HEK293 (cell line): ENCODE measurements at regions not wholly inside any gene's neighbourhood (a gene's known extent, or its start where the extent isn't known, plus 50 kb on each side); places are given as distances from the start of the nearest gene placed in this dataset.

Experiments used
- CTCF ChIA-PET: fragments of 350-600 bp; formaldehyde crosslinking; extraction: SDS; loops from one replicate; lab custom pipeline; 2021; ENCODE audit warnings: antibody characterized with exemption; lab: Yijun Ruan, JAX
- POLR2A ChIA-PET: fragments of 300-600 bp; formaldehyde crosslinking; extraction: SDS; loops from one replicate; lab custom pipeline; 2020; ENCODE audit warnings: antibody characterized with exemption, inconsistent platforms; lab: Yijun Ruan, JAX
- H3K27ac ChIP-seq: fragments of 200-500 bp; sonication (Bioruptor generic); 2 replicates; pipeline ENCODE4 v1.5.1; 2014; ENCODE audit warnings: low read depth, low read length, control low read depth, inconsistent platforms; ENCODE audit errors: extremely low read depth
- H3K36me3 ChIP-seq, 2 experiments: fragments of 200-500 bp in 1 of 2; sonication (Bioruptor generic) in 1 of 2; 1 replicate in 1 of 2; 2 replicates in 1 of 2; pipeline ENCODE4 v1.5.1; 2014 to 2017; ENCODE audit warnings: inconsistent platforms in 2 of 2, low read length in 2 of 2; ENCODE audit not compliant: control insufficient read depth in 2 of 2, insufficient read depth in 1 of 2
- H3K4me1 ChIP-seq: fragments of 200-500 bp; sonication (Bioruptor generic); 2 replicates; pipeline ENCODE4 v1.5.1; 2014; ENCODE audit warnings: mild to moderate bottlenecking, low read length, inconsistent platforms; ENCODE audit not compliant: control insufficient read depth, insufficient read depth
- H3K4me3 ChIP-seq: 2 replicates; pipeline ENCODE4 v1.5.1; 2011; ENCODE audit warnings: low read depth, mild to moderate bottlenecking, control low read depth, low read length, moderate library complexity
- H3K9me3 ChIP-seq: fragments of 200-500 bp; sonication (Bioruptor generic); 2 replicates; pipeline ENCODE4 v1.5.1; 2014; ENCODE audit warnings: low read depth, low read length, inconsistent platforms; ENCODE audit not compliant: control insufficient read depth, insufficient read depth
- IKZF3 ChIP-seq: fragments of 450-650 bp; IDR thresholded peaks from 2 replicates; pipeline ENCODE4 v1.5.0; 2018; ENCODE audit warnings: missing biosample characterization, mild to moderate bottlenecking, missing genetic modification characterization, moderate library complexity
- MEIS1 ChIP-seq: sonication (generic); formaldehyde crosslinking; IDR thresholded peaks from 2 replicates; pipeline ENCODE4 v1.8.1; 2022; ENCODE audit warnings: missing genetic modification reagents, mild to moderate bottlenecking, borderline replicate concordance
- MYNN ChIP-seq: fragments of 450-650 bp; formaldehyde crosslinking; IDR thresholded peaks from 2 replicates; pipeline ENCODE4 v1.5.1; 2016; ENCODE audit warnings: missing biosample characterization, missing genetic modification characterization, borderline replicate concordance
- OVOL3 ChIP-seq: fragments of 450-650 bp; formaldehyde crosslinking; IDR thresholded peaks from 2 replicates; pipeline ENCODE4 v1.5.1; 2016; ENCODE audit warnings: missing biosample characterization, missing genetic modification characterization
- RBAK ChIP-seq: fragments of 450-650 bp; formaldehyde crosslinking; IDR thresholded peaks from 2 replicates; pipeline ENCODE4 v1.5.1; 2016; ENCODE audit warnings: missing biosample characterization, missing genetic modification characterization
- YY2 ChIP-seq: fragments of 450-650 bp; formaldehyde crosslinking; IDR thresholded peaks from 2 replicates; pipeline ENCODE4 v1.5.1; 2016; ENCODE audit warnings: missing biosample characterization, missing genetic modification characterization
- ZNF146 ChIP-seq: fragments of 450-650 bp; formaldehyde crosslinking; IDR thresholded peaks from 2 replicates; pipeline ENCODE4 v1.5.1; 2016; ENCODE audit warnings: missing biosample characterization, missing genetic modification characterization
- ZNF19 ChIP-seq: fragments of 450-650 bp; formaldehyde crosslinking; IDR thresholded peaks from 2 replicates; pipeline ENCODE4; 2016; ENCODE audit warnings: missing biosample characterization, missing genetic modification characterization, low read depth
- ZNF221 ChIP-seq: fragments of 450-650 bp; formaldehyde crosslinking; IDR thresholded peaks from 2 replicates; pipeline ENCODE4 v1.5.1; 2017; ENCODE audit warnings: missing biosample characterization, missing genetic modification characterization, borderline replicate concordance
- ZNF223 ChIP-seq: fragments of 450-650 bp; formaldehyde crosslinking; IDR thresholded peaks from 2 replicates; pipeline ENCODE4 v1.5.1; 2016; ENCODE audit warnings: missing biosample characterization, missing genetic modification characterization
- ZNF24 ChIP-seq: fragments of 450-650 bp; formaldehyde crosslinking; IDR thresholded peaks from 2 replicates; pipeline ENCODE4 v1.5.1; 2016; ENCODE audit warnings: missing biosample characterization, missing genetic modification characterization
- ZNF274 ChIP-seq, 2 experiments: fragments of 200-500 bp in 1 of 2; fragments of 450-650 bp in 1 of 2; sonication (Bioruptor generic) in 1 of 2; formaldehyde crosslinking in 1 of 2; IDR thresholded peaks; 2 replicates each; pipeline versions ENCODE4 v1.5.1 to v1.6.1; 2014 to 2016; ENCODE audit warnings: borderline replicate concordance in 1 of 2, inconsistent platforms in 1 of 2, low read length in 1 of 2, missing biosample characterization in 1 of 2, missing genetic modification characterization in 1 of 2
- ZNF302 ChIP-seq: fragments of 450-650 bp; formaldehyde crosslinking; IDR thresholded peaks from 2 replicates; pipeline ENCODE4 v1.5.1; 2016; ENCODE audit warnings: missing biosample characterization, missing genetic modification characterization, low read depth
- ZNF324 ChIP-seq: fragments of 450-650 bp; formaldehyde crosslinking; IDR thresholded peaks from 2 replicates; pipeline ENCODE4 v1.5.1; 2016; ENCODE audit warnings: missing biosample characterization, missing genetic modification characterization
- ZNF366 ChIP-seq: fragments of 450-650 bp; formaldehyde crosslinking; conservative IDR thresholded peaks from 2 replicates; pipeline ENCODE4 v1.5.1; 2016; ENCODE audit warnings: missing biosample characterization, missing genetic modification characterization
- ZNF394 ChIP-seq: fragments of 450-650 bp; formaldehyde crosslinking; IDR thresholded peaks from 2 replicates; pipeline ENCODE4 v1.5.1; 2016; ENCODE audit warnings: missing biosample characterization, missing genetic modification characterization, mild to moderate bottlenecking, moderate library complexity, borderline replicate concordance
- ZNF521 ChIP-seq: fragments of 450-650 bp; formaldehyde crosslinking; IDR thresholded peaks from 2 replicates; pipeline ENCODE4 v1.5.1; 2017; ENCODE audit warnings: missing biosample characterization, mild to moderate bottlenecking, missing genetic modification characterization
- ZNF544 ChIP-seq: fragments of 450-650 bp; formaldehyde crosslinking; IDR thresholded peaks from 2 replicates; pipeline ENCODE4 v1.5.0; 2017; ENCODE audit warnings: missing biosample characterization, missing genetic modification characterization
- ZNF555 ChIP-seq: fragments of 450-650 bp; formaldehyde crosslinking; conservative IDR thresholded peaks from 2 replicates; pipeline ENCODE4 v1.5.1; 2017; ENCODE audit warnings: missing biosample characterization, mild to moderate bottlenecking, missing genetic modification characterization, inconsistent platforms
- ZNF600 ChIP-seq: fragments of 450-650 bp; formaldehyde crosslinking; IDR thresholded peaks from 2 replicates; pipeline ENCODE4 v1.5.1; 2016; ENCODE audit warnings: missing biosample characterization, missing genetic modification characterization
- ZNF629 ChIP-seq: fragments of 450-650 bp; formaldehyde crosslinking; IDR thresholded peaks from 2 replicates; pipeline ENCODE4 v1.5.1; 2017; ENCODE audit warnings: missing biosample characterization, missing genetic modification characterization
- ZNF768 ChIP-seq: fragments of 450-650 bp; formaldehyde crosslinking; IDR thresholded peaks from 2 replicates; pipeline ENCODE4 v1.5.1; 2018; ENCODE audit warnings: missing biosample characterization, mild to moderate bottlenecking, missing genetic modification characterization
- TF ChIP-seq, protein P1 (sequence below): fragments of 450-650 bp; formaldehyde crosslinking; conservative IDR thresholded peaks from 2 replicates; pipeline ENCODE4 v1.5.1; 2016; ENCODE audit warnings: low read depth, missing biosample characterization, missing genetic modification characterization
- TF ChIP-seq, protein P2 (sequence below): fragments of 450-650 bp; formaldehyde crosslinking; IDR thresholded peaks from 2 replicates; pipeline ENCODE4 v1.5.1; 2016; ENCODE audit warnings: missing biosample characterization, missing genetic modification characterization, low read depth
- TF ChIP-seq, protein P3 (sequence below): IDR thresholded peaks from 2 replicates; pipeline ENCODE4 v1.6.1; 2011; ENCODE audit warnings: mild to moderate bottlenecking, low read depth, low read length, borderline replicate concordance
- TF ChIP-seq, protein P4 (sequence below): fragments of 450-650 bp; formaldehyde crosslinking; IDR thresholded peaks from 2 replicates; pipeline ENCODE4 v1.5.1; 2016; ENCODE audit warnings: missing biosample characterization, missing genetic modification characterization, low read depth
- TF ChIP-seq, protein P5 (sequence below): fragments of 450-650 bp; formaldehyde crosslinking; IDR thresholded peaks from 2 replicates; pipeline ENCODE4 v1.5.1; 2016; ENCODE audit warnings: missing biosample characterization, missing genetic modification characterization

DNA sequence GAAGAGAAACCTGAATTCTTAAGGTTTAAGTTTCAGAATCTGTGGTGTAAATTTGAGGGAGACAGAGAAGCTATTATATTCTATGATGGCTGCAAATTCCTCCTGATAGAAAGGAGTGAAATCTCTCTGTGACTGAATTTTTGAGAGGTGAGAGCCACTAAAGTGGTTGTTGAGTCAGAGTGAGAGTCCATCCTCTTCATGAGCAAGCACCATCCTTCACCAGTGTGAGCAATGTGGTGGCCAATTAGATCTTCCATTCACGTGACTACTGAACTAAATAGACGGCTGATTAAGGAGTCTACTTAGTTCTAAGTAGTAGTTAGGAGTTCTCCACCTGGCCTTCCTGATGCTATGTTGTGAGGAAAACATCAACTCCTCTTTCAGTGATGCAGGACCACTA is 147.8 kb upstream of the CCNH start:
- TF ChIP-seq ZNF221 (tag by site-specific recombination) (no peak), MEIS1 (CRISPR knock-in tag) (no peak), ZNF366 (tag by site-specific recombination) (no peak), ZNF19 (tag by site-specific recombination) (no peak), ZNF521 (tag by site-specific recombination) (no peak), OVOL3 (tag by site-specific recombination) (no peak), IKZF3 (tag by site-specific recombination) (no peak), ZNF544 (tag by site-specific recombination) (no peak), ZNF768 (tag by site-specific recombination) (no peak)
- TF ChIP-seq, protein P1, sequence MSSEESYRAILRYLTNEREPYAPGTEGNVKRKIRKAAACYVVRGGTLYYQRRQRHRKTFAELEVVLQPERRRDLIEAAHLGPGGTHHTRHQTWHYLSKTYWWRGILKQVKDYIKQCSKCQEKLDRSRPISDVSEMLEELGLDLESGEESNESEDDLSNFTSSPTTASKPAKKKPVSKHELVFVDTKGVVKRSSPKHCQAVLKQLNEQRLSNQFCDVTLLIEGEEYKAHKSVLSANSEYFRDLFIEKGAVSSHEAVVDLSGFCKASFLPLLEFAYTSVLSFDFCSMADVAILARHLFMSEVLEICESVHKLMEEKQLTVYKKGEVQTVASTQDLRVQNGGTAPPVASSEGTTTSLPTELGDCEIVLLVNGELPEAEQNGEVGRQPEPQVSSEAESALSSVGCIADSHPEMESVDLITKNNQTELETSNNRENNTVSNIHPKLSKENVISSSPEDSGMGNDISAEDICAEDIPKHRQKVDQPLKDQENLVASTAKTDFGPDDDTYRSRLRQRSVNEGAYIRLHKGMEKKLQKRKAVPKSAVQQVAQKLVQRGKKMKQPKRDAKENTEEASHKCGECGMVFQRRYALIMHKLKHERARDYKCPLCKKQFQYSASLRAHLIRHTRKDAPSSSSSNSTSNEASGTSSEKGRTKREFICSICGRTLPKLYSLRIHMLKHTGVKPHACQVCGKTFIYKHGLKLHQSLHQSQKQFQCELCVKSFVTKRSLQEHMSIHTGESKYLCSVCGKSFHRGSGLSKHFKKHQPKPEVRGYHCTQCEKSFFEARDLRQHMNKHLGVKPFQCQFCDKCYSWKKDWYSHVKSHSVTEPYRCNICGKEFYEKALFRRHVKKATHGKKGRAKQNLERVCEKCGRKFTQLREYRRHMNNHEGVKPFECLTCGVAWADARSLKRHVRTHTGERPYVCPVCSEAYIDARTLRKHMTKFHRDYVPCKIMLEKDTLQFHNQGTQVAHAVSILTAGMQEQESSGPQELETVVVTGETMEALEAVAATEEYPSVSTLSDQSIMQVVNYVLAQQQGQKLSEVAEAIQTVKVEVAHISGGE (tag by site-specific recombination): no peak
- TF ChIP-seq, protein P2, sequence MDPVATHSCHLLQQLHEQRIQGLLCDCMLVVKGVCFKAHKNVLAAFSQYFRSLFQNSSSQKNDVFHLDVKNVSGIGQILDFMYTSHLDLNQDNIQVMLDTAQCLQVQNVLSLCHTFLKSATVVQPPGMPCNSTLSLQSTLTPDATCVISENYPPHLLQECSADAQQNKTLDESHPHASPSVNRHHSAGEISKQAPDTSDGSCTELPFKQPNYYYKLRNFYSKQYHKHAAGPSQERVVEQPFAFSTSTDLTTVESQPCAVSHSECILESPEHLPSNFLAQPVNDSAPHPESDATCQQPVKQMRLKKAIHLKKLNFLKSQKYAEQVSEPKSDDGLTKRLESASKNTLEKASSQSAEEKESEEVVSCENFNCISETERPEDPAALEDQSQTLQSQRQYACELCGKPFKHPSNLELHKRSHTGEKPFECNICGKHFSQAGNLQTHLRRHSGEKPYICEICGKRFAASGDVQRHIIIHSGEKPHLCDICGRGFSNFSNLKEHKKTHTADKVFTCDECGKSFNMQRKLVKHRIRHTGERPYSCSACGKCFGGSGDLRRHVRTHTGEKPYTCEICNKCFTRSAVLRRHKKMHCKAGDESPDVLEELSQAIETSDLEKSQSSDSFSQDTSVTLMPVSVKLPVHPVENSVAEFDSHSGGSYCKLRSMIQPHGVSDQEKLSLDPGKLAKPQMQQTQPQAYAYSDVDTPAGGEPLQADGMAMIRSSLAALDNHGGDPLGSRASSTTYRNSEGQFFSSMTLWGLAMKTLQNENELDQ: no peak
- no peaks in the 10 kb centered on the region for H3K4me1 ChIP-seq
- ChIA-PET CTCF (no interaction called here), POLR2A (no interaction called here)
- no peak overlapping the region for H3K27ac ChIP-seq
- no peaks in the 10 kb centered on the region for H3K36me3 ChIP-seq
- H3K4me3 ChIP-seq: no peak overlapping the region
- H3K9me3 ChIP-seq: no peaks in the 10 kb centered on the region

DNA sequence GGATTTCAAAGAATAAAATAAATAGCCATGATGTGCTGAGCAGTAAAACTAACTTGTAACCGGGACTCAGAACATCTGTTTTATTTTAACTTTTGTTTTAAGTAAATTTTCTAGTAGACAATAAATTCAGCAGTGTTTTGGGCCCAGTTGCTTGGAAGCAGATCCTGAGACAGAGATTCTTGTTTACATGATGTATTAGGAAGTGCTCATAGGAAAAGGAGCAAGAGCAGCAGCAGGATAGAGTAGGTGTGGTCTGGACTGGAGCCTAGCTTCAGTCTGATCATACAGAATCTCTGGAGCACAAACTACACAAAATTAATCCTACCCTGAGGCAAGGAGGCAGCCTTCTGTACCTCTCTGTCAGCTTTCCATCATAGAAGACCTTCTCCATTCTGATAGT is 139.2 kb upstream of the CCNH start:
- CTCF ChIA-PET: no interaction called here
- H3K4me1 ChIP-seq: no peaks in the 10 kb centered on the region
- POLR2A ChIA-PET: no interaction called here
- H3K27ac ChIP-seq: no peak overlapping the region
- no peaks in the 10 kb centered on the region for H3K36me3 ChIP-seq
- H3K4me3 ChIP-seq: no peak overlapping the region
- H3K9me3 ChIP-seq: no peaks in the 10 kb centered on the region
- TF ChIP-seq ZNF555 (tag by site-specific recombination) (no peak), ZNF394 (tag by site-specific recombination) (no peak), ZNF302 (tag by site-specific recombination) (no peak), ZNF324 (tag by site-specific recombination) (no peak), ZNF24 (no peak), MYNN (no peak), ZNF223 (tag by site-specific recombination) (no peak), ZNF600 (tag by site-specific recombination) (no peak), ZNF629 (no peak), YY2 (no peak), RBAK (no peak), ZNF274 (IDR thresholded peaks at IDR 0.05; ENCODE audit: low read length) (no peak), ZNF274 (tag by site-specific recombination; IDR thresholded peaks at IDR 0.05; ENCODE audit: borderline replicate concordance) (no peak), ZNF146 (tag by site-specific recombination) (no peak)
- TF ChIP-seq, protein P3, sequence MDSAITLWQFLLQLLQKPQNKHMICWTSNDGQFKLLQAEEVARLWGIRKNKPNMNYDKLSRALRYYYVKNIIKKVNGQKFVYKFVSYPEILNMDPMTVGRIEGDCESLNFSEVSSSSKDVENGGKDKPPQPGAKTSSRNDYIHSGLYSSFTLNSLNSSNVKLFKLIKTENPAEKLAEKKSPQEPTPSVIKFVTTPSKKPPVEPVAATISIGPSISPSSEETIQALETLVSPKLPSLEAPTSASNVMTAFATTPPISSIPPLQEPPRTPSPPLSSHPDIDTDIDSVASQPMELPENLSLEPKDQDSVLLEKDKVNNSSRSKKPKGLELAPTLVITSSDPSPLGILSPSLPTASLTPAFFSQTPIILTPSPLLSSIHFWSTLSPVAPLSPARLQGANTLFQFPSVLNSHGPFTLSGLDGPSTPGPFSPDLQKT: no peak
- TF ChIP-seq, protein P4, sequence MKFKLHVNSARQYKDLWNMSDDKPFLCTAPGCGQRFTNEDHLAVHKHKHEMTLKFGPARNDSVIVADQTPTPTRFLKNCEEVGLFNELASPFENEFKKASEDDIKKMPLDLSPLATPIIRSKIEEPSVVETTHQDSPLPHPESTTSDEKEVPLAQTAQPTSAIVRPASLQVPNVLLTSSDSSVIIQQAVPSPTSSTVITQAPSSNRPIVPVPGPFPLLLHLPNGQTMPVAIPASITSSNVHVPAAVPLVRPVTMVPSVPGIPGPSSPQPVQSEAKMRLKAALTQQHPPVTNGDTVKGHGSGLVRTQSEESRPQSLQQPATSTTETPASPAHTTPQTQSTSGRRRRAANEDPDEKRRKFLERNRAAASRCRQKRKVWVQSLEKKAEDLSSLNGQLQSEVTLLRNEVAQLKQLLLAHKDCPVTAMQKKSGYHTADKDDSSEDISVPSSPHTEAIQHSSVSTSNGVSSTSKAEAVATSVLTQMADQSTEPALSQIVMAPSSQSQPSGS (tag by site-specific recombination): no peak
- TF ChIP-seq, protein P5, sequence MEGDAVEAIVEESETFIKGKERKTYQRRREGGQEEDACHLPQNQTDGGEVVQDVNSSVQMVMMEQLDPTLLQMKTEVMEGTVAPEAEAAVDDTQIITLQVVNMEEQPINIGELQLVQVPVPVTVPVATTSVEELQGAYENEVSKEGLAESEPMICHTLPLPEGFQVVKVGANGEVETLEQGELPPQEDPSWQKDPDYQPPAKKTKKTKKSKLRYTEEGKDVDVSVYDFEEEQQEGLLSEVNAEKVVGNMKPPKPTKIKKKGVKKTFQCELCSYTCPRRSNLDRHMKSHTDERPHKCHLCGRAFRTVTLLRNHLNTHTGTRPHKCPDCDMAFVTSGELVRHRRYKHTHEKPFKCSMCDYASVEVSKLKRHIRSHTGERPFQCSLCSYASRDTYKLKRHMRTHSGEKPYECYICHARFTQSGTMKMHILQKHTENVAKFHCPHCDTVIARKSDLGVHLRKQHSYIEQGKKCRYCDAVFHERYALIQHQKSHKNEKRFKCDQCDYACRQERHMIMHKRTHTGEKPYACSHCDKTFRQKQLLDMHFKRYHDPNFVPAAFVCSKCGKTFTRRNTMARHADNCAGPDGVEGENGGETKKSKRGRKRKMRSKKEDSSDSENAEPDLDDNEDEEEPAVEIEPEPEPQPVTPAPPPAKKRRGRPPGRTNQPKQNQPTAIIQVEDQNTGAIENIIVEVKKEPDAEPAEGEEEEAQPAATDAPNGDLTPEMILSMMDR (tag by site-specific recombination): no peak
